ENCODE measurements at regions not wholly inside any gene's neighbourhood (a gene's known extent, or its start where the extent isn't known, plus 50 kb on each side); places are given as distances from the start of the nearest gene placed in this dataset.

- Histone ChIP-seq H3K27ac (ENCODE audit: low read depth, low read length) (no peak overlapping the region), H3K27me3 (ENCODE audit: control insufficient read depth in 2 of 2, insufficient read depth in 2 of 2, low read length in 2 of 2) (no peaks in the 10 kb centered on the region), H3K4me1 (ENCODE audit: control insufficient read depth in 2 of 2, insufficient read depth in 2 of 2, low read length in 2 of 2) (no peaks in the 10 kb centered on the region), H3K36me3 (ENCODE audit: control insufficient read depth in 2 of 3, insufficient read depth in 3 of 3, low read length in 3 of 3) (no peaks in the 10 kb centered on the region), H3K9me3 (ENCODE audit: control insufficient read depth in 2 of 3, low read length in 3 of 3) (no peaks in the 10 kb centered on the region), H3K4me3 (ENCODE audit: low read length) (no peak overlapping the region)
- H3K4me3 Mint-ChIP-seq: no peak overlapping the region
- ATAC-seq (no peak), DNase-seq (no peak)
- peaks cover 0 to 5% (median 0%) of the 10 kb centered on the region in 11 donors for H3K9me3 Mint-ChIP-seq
- peaks cover 0 to 1% (median 0%) of the 10 kb centered on the region in 7 donors for H3K4me1 Mint-ChIP-seq
- CTCF ChIA-PET: no interaction called here
- no peak overlapping the region for H3K27ac Mint-ChIP-seq
- no peaks in the 10 kb centered on the region for H3K36me3 Mint-ChIP-seq
- H3K27me3 Mint-ChIP-seq: no peaks in the 10 kb centered on the region
- POLR2A ChIA-PET: no interaction called here
- intact Hi-C loops (cut with micrococcal nuclease): no loop called here
Measured at GRCh38 chr3:6091262-6091661, 769.7 kb upstream of the GRM7 start.

- no peaks in the 10 kb centered on the region for H3K36me3 Mint-ChIP-seq
- CTCF ChIA-PET: no interaction called here
- H3K27ac Mint-ChIP-seq: no peak overlapping the region
- peaks cover 0 to 1% (median 0%) of the 10 kb centered on the region in 7 donors for H3K4me1 Mint-ChIP-seq
- no peaks in the 10 kb centered on the region for H3K36me3 ChIP-seq (ENCODE audit: control insufficient read depth in 2 of 3, insufficient read depth in 3 of 3, low read length in 3 of 3)
- intact Hi-C loops (cut with micrococcal nuclease): no loop called here
- H3K27me3 ChIP-seq (ENCODE audit: control insufficient read depth in 2 of 2, insufficient read depth in 2 of 2, low read length in 2 of 2): no peaks in the 10 kb centered on the region
- POLR2A ChIA-PET: no interaction called here
- DNase-seq: no peak
- no peak overlapping the region for H3K4me3 Mint-ChIP-seq
- no peak overlapping the region for H3K4me3 ChIP-seq (ENCODE audit: low read length)
- H3K4me1 ChIP-seq (ENCODE audit: control insufficient read depth in 2 of 2, insufficient read depth in 2 of 2, low read length in 2 of 2): no peaks in the 10 kb centered on the region
- H3K27me3 Mint-ChIP-seq: no peaks in the 10 kb centered on the region
- no peaks in the 10 kb centered on the region for H3K9me3 ChIP-seq (ENCODE audit: control insufficient read depth in 2 of 3, low read length in 3 of 3)
- peaks cover 0 to 4% (median 2%) of the 10 kb centered on the region in 11 donors for H3K9me3 Mint-ChIP-seq
- ATAC-seq: no peak
- H3K27ac ChIP-seq (ENCODE audit: low read depth, low read length): no peak overlapping the region
Measured at GRCh38 chr3:6095006-6095405, 765.9 kb upstream of the GRM7 start.

DNA sequence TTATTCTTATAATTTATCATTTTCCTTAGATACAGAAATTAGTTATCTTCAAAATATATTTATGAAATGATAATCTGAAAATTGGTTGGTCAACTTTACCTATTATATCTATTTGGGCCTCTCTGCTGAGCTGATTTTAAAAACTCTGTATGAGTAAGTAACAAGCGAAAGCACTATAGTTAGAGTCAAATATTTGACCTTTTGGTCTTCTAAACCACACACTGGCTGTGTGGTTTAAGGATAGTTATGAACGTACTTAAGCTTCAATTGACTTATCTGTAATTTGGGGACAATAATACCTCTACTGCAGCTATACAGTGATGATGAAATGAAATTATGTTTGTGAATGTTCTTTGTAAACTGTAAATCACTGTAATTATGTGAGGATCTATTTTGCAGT is 763.9 kb upstream of the GRM7 start:
- intact Hi-C loops (cut with micrococcal nuclease): no loop called here
- H3K36me3 ChIP-seq (ENCODE audit: control insufficient read depth in 2 of 3, insufficient read depth in 3 of 3, low read length in 3 of 3): no peaks in the 10 kb centered on the region
- no peak for ATAC-seq
- Mint-ChIP-seq H3K4me1 (no peaks in the 10 kb centered on the region), H3K9me3 (peaks cover 0 to 7% (median 2%) of the 10 kb centered on the region in 11 donors), H3K36me3 (no peaks in the 10 kb centered on the region), H3K27ac (no peak overlapping the region), H3K27me3 (no peaks in the 10 kb centered on the region), H3K4me3 (no peak overlapping the region)
- H3K4me3 ChIP-seq (ENCODE audit: low read length): no peak overlapping the region
- POLR2A ChIA-PET: no interaction called here
- no peak for DNase-seq
- CTCF ChIA-PET: no interaction called here
- H3K4me1 ChIP-seq (ENCODE audit: control insufficient read depth in 2 of 2, insufficient read depth in 2 of 2, low read length in 2 of 2): no peaks in the 10 kb centered on the region
- H3K9me3 ChIP-seq (ENCODE audit: control insufficient read depth in 2 of 3, low read length in 3 of 3): no peaks in the 10 kb centered on the region
- no peak overlapping the region for H3K27ac ChIP-seq (ENCODE audit: low read depth, low read length)
- no peaks in the 10 kb centered on the region for H3K27me3 ChIP-seq (ENCODE audit: control insufficient read depth in 2 of 2, insufficient read depth in 2 of 2, low read length in 2 of 2)

- Mint-ChIP-seq H3K36me3 (no peaks in the 10 kb centered on the region), H3K27me3 (no peaks in the 10 kb centered on the region), H3K9me3 (peaks cover 0 to 10% (median 3%) of the 10 kb centered on the region in 11 donors), H3K4me1 (no peaks in the 10 kb centered on the region), H3K4me3 (no peak overlapping the region), H3K27ac (no peak overlapping the region)
- Histone ChIP-seq H3K27ac (ENCODE audit: low read depth, low read length) (no peak overlapping the region), H3K9me3 (ENCODE audit: control insufficient read depth in 2 of 3, low read length in 3 of 3) (no peaks in the 10 kb centered on the region), H3K27me3 (ENCODE audit: control insufficient read depth in 2 of 2, insufficient read depth in 2 of 2, low read length in 2 of 2) (no peaks in the 10 kb centered on the region), H3K4me1 (ENCODE audit: control insufficient read depth in 2 of 2, insufficient read depth in 2 of 2, low read length in 2 of 2) (no peaks in the 10 kb centered on the region), H3K4me3 (ENCODE audit: low read length) (no peak overlapping the region), H3K36me3 (ENCODE audit: control insufficient read depth in 2 of 3, insufficient read depth in 3 of 3, low read length in 3 of 3) (no peaks in the 10 kb centered on the region)
- intact Hi-C loops (cut with micrococcal nuclease): no loop called here
- ATAC-seq (no peak), DNase-seq (no peak)
- ChIA-PET CTCF (no interaction called here), POLR2A (no interaction called here)
Measured at GRCh38 chr3:6097556-6097955, 763.4 kb upstream of the GRM7 start.

- POLR2A ChIA-PET: no interaction called here
- no peaks in the 10 kb centered on the region for H3K36me3 Mint-ChIP-seq
Measured at GRCh38 chr3:6098516-6099157, 762.3 kb upstream of the GRM7 start.

GRCh38 chr3:6099458-6100075 is 761.3 kb upstream of the GRM7 start:
- POLR2A ChIA-PET: no interaction called here
- Mint-ChIP-seq H3K27me3 (peaks cover 0 to 4% (median 0%) of the 10 kb centered on the region in 5 donors), H3K4me3 (no peak overlapping the region), H3K27ac (no peak overlapping the region), H3K4me1 (no peaks in the 10 kb centered on the region), H3K9me3 (peaks cover 0 to 20% (median 5%) of the 10 kb centered on the region in 11 donors), H3K36me3 (no peaks in the 10 kb centered on the region)
- no peak for ATAC-seq
- H3K4me1 ChIP-seq (ENCODE audit: control insufficient read depth in 2 of 2, insufficient read depth in 2 of 2, low read length in 2 of 2): no peaks in the 10 kb centered on the region
- no peak for DNase-seq
- CTCF ChIA-PET: no interaction called here
- no peaks in the 10 kb centered on the region for H3K9me3 ChIP-seq (ENCODE audit: control insufficient read depth in 2 of 3, low read length in 3 of 3)
- no peak overlapping the region for H3K4me3 ChIP-seq (ENCODE audit: low read length)
- intact Hi-C loops (cut with micrococcal nuclease): no loop called here
- no peak overlapping the region for H3K27ac ChIP-seq (ENCODE audit: low read depth, low read length)
- H3K36me3 ChIP-seq (ENCODE audit: control insufficient read depth in 2 of 3, insufficient read depth in 3 of 3, low read length in 3 of 3): no peaks in the 10 kb centered on the region
- no peaks in the 10 kb centered on the region for H3K27me3 ChIP-seq (ENCODE audit: control insufficient read depth in 2 of 2, insufficient read depth in 2 of 2, low read length in 2 of 2)

More at GRCh38 chr3:6098516-6099157, 762.3 kb upstream of the GRM7 start:
- peaks cover 0 to 4% (median 0%) of the 10 kb centered on the region in 5 donors for H3K27me3 Mint-ChIP-seq
- no peak overlapping the region for H3K4me3 ChIP-seq (ENCODE audit: low read length)
- H3K27ac Mint-ChIP-seq: no peak overlapping the region
- no peak overlapping the region for H3K27ac ChIP-seq (ENCODE audit: low read depth, low read length)
- intact Hi-C loops (cut with micrococcal nuclease): no loop called here
- H3K4me1 Mint-ChIP-seq: no peaks in the 10 kb centered on the region
- no peaks in the 10 kb centered on the region for H3K36me3 ChIP-seq (ENCODE audit: control insufficient read depth in 2 of 3, insufficient read depth in 3 of 3, low read length in 3 of 3)
- no peaks in the 10 kb centered on the region for H3K27me3 ChIP-seq (ENCODE audit: control insufficient read depth in 2 of 2, insufficient read depth in 2 of 2, low read length in 2 of 2)
- DNase-seq (no peak), ATAC-seq (no peak)
- H3K9me3 Mint-ChIP-seq: peaks cover 0 to 16% (median 5%) of the 10 kb centered on the region in 11 donors
- H3K4me1 ChIP-seq (ENCODE audit: control insufficient read depth in 2 of 2, insufficient read depth in 2 of 2, low read length in 2 of 2): no peaks in the 10 kb centered on the region
- CTCF ChIA-PET: no interaction called here
- no peaks in the 10 kb centered on the region for H3K9me3 ChIP-seq (ENCODE audit: control insufficient read depth in 2 of 3, low read length in 3 of 3)
- H3K4me3 Mint-ChIP-seq: no peak overlapping the region

DNA sequence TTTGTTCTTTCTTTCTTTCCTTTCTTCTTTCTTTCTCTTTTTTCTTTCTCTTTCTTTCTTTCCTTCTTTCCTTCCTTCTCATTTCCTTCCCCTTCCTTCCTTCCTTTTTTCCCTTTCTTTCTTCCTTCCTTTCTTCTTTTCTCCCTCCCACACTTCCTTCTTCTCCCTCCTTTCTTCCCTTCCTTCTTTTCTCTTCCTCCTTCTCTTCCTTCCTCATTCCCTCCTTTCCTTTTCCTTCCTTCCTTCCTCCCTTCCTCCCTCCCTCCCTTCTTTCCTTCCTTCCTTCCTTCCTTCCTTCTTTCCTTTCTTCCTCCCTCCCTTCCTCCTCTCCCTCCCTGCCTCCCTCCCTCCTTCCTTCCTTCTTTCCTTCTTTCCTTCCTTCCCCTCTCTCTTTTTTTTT is 755.7 kb upstream of the GRM7 start:
- ChIA-PET POLR2A (no interaction called here), CTCF (no interaction called here)
- Mint-ChIP-seq H3K9me3 (peaks cover 0 to 22% (median 7%) of the 10 kb centered on the region in 11 donors), H3K27ac (no peak overlapping the region), H3K4me1 (no peaks in the 10 kb centered on the region), H3K36me3 (no peaks in the 10 kb centered on the region), H3K27me3 (peaks cover 0 to 4% (median 0%) of the 10 kb centered on the region in 5 donors), H3K4me3 (no peak overlapping the region)
- Histone ChIP-seq H3K36me3 (ENCODE audit: control insufficient read depth in 2 of 3, insufficient read depth in 3 of 3, low read length in 3 of 3) (no peaks in the 10 kb centered on the region), H3K4me3 (ENCODE audit: low read length) (no peak overlapping the region), H3K27ac (ENCODE audit: low read depth, low read length) (no peak overlapping the region), H3K27me3 (ENCODE audit: control insufficient read depth in 2 of 2, insufficient read depth in 2 of 2, low read length in 2 of 2) (no peaks in the 10 kb centered on the region), H3K9me3 (ENCODE audit: control insufficient read depth in 2 of 3, low read length in 3 of 3) (no peaks in the 10 kb centered on the region), H3K4me1 (ENCODE audit: control insufficient read depth in 2 of 2, insufficient read depth in 2 of 2, low read length in 2 of 2) (no peaks in the 10 kb centered on the region)
- ATAC-seq: no peak
- intact Hi-C loops (cut with micrococcal nuclease): no loop called here
- DNase-seq: no peak

Measured in naive thymus-derived CD4-positive, alpha-beta T cell (primary cell).